ENCODE measurements at regions not wholly inside any gene's neighbourhood (a gene's known extent, or its start where the extent isn't known, plus 50 kb on each side); places are given as distances from the start of the nearest gene placed in this dataset.

- Histone ChIP-seq H3K9me3 (ENCODE audit: control insufficient read depth, insufficient read depth, low read length) (peaks cover 2% of the 10 kb centered on the region; the same call in 1 of the 2 replicates), H4K8ac (ENCODE audit: low read depth in 2 of 2, low read length in 2 of 2) (no peak overlapping the region), H2AK9ac (replicated peaks; ENCODE audit: low read depth, low read length, poor library complexity) (no peak overlapping the region), H3K9me1 (ENCODE audit: insufficient read depth, low read length) (no peaks in the 10 kb centered on the region), H2BK15ac (ENCODE audit: low read depth, low read length) (no peak overlapping the region), H3K9ac (ENCODE audit: low read depth, low read length) (no peak overlapping the region), H3K23ac (ENCODE audit: low read depth, low read length) (no peak overlapping the region), H2BK20ac (ENCODE audit: low read depth, low read length) (no peak overlapping the region), H3K56ac (ENCODE audit: extremely low read depth, insufficient read depth, low read length) (no peak overlapping the region), H2AK5ac (ENCODE audit: low read depth, low read length) (no peak overlapping the region), H3K18ac (ENCODE audit: low read depth, low read length) (no peak overlapping the region), H3K27me3 (ENCODE audit: control insufficient read depth, insufficient read depth, low read length) (no peaks in the 10 kb centered on the region), H3K79me1 (ENCODE audit: low read depth in 1 of 2, low read length in 2 of 2) (no peaks in the 10 kb centered on the region), H4K91ac (ENCODE audit: insufficient read depth, low read depth, low read length) (no peak overlapping the region), H3K4me1 (ENCODE audit: control insufficient read depth, insufficient read depth, low read length) (no peaks in the 10 kb centered on the region), H3K27ac (ENCODE audit: insufficient read depth, low read length) (no peak overlapping the region), H3K4me2 (ENCODE audit: low read depth, low read length) (no peak overlapping the region), H4K20me1 (ENCODE audit: insufficient read depth, low read length) (no peaks in the 10 kb centered on the region), H2BK120ac (ENCODE audit: low read depth, low read length) (no peak overlapping the region), H3K4ac (ENCODE audit: low read depth, low read length) (no peak overlapping the region), H3K4me3 (ENCODE audit: insufficient read depth, low read depth, low read length) (no peak overlapping the region), H4K5ac (ENCODE audit: low read depth, low read length) (no peak overlapping the region), H2BK5ac (ENCODE audit: low read depth, low read length, poor library complexity, severe bottlenecking) (no peak overlapping the region), H3K36me3 (ENCODE audit: control insufficient read depth, insufficient read depth, low read length) (no peaks in the 10 kb centered on the region), H2AFZ (replicated peaks; ENCODE audit: low read length, poor library complexity) (no peak overlapping the region), H3K14ac (replicated peaks; ENCODE audit: low read depth, low read length) (no peak overlapping the region)
- TF ChIP-seq POLR2A (IDR thresholded peaks at IDR 0.05; ENCODE audit: low read depth, low read length) (no peak), MAFK (IDR thresholded peaks at IDR 0.05; ENCODE audit: low read depth, low read length) (peak; percentile 76)
- DNase-seq = no peak
- WGBS, 2 experiments (ENCODE audit: extremely low coverage in 2 of 2, insufficient read length in 1 of 2) = no CpG with 5 or more reads among the region's 2 CpGs
- dilution Hi-C loops (cut with HindIII; ENCODE audit: low sequenced_read_pairs, unreplicated experiment) (no loop called here), in situ Hi-C loops (cut with MboI; ENCODE audit: low sequenced_read_pairs) (no loop called here), intact Hi-C loops (cut with micrococcal nuclease) (no loop called here)
- ChIA-PET POLR2A (ENCODE audit: unreplicated experiment) (no interaction called here), CTCF (no interaction called here)
- ATAC-seq (ENCODE audit: low read depth) = no peak
- no TSS peak for BruUV-seq (replicated peaks)
Measured at GRCh38 chr10:8874268-8874667, 819.8 kb downstream of the GATA3 start.

All from IMR-90 (cell line).